ENCODE measurements at regions not wholly inside any gene's neighbourhood (a gene's known extent, or its start where the extent isn't known, plus 50 kb on each side); places are given as distances from the start of the nearest gene placed in this dataset.

DNA sequence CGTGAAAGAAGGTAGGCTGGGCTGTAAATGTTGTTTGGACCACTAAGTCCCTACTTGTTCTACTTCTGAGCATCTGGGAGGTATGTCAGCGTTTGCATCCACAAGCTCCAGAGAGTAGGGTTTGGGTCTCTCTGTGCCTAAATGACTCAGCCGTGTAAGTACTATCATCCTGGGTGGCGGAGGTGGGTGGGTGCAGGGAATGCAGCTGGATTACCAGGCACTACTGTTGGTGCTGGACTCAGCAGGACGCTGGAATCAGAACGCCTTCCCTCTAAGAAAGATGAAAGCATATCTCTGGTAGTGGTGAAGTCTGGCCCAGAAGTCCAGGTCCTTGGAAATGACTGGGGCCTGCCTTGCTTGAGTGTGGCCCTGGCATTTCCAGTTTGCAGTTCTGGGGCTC lies 289.7 kb downstream of the PCNX1 start:
- Histone ChIP-seq H3K9me3 (ENCODE audit: control insufficient read depth in 4 of 4, insufficient read depth in 3 of 4, low read length in 3 of 4) (no peaks in the 10 kb centered on the region), H3K27me3 (ENCODE audit: control insufficient read depth in 3 of 3, insufficient read depth in 3 of 3, low read length in 2 of 3) (no peaks in the 10 kb centered on the region), H3K9ac (ENCODE audit: insufficient read depth in 1 of 2, low read length in 2 of 2) (no peak overlapping the region), H3K4me3 (no peak overlapping the region), H3K36me3 (ENCODE audit: control insufficient read depth in 4 of 4, insufficient read depth in 4 of 4, low read length in 4 of 4) (no peaks in the 10 kb centered on the region), H3K27ac (ENCODE audit: low read depth in 1 of 2, low read length in 1 of 2) (no peak overlapping the region), H3K4me1 (ENCODE audit: control insufficient read depth in 5 of 5, insufficient read depth in 5 of 5, low read length in 5 of 5) (no peaks in the 10 kb centered on the region)
- no peak for DNase-seq
- TF ChIP-seq CTCF (IDR thresholded peaks at IDR 0.05; ENCODE audit: control extremely low read depth, extremely low read depth) = no peak
- 83 to 90% methylated on average over 6 of the region's 6 CpGs for WGBS, 2 donors
- ATAC-seq (ENCODE audit: insufficient read depth, low FRiP score) = no peak

DNA sequence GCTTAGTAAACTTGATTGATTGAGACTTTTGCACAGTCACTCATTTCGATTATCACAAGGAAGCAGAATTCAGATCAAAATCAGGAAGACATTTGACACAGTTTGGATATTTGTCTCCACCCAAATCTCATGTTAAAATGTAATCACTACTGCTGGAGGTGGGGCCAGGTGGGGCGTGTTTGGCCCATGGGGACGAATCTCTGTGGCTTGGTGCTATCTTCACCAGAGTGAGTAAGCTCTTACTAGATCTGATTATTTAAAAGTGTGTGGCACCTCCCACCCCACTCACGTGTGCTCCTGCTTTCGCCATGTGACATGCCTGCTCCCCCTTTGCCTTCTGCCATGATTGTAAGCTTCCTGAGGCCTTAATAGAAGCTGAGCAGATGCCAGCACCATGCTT lies 291.4 kb downstream of the PCNX1 start:
- Histone ChIP-seq H3K27ac (ENCODE audit: low read depth in 1 of 2, low read length in 1 of 2) (no peak overlapping the region), H3K27me3 (ENCODE audit: control insufficient read depth in 3 of 3, insufficient read depth in 3 of 3, low read length in 2 of 3) (no peaks in the 10 kb centered on the region), H3K9me3 (ENCODE audit: control insufficient read depth in 4 of 4, insufficient read depth in 3 of 4, low read length in 3 of 4) (peaks cover 0 to 2% (median 0%) of the 10 kb centered on the region in 4 donors), H3K9ac (ENCODE audit: insufficient read depth in 1 of 2, low read length in 2 of 2) (no peak overlapping the region), H3K4me3 (no peak overlapping the region), H3K4me1 (ENCODE audit: control insufficient read depth in 5 of 5, insufficient read depth in 5 of 5, low read length in 5 of 5) (peaks cover 0 to 1% (median 0%) of the 10 kb centered on the region in 5 donors), H3K36me3 (ENCODE audit: control insufficient read depth in 4 of 4, insufficient read depth in 4 of 4, low read length in 4 of 4) (no peaks in the 10 kb centered on the region)
- no peak for ATAC-seq (ENCODE audit: insufficient read depth, low FRiP score)
- TF ChIP-seq CTCF (IDR thresholded peaks at IDR 0.05; ENCODE audit: control extremely low read depth, extremely low read depth) = no peak
- no peak for DNase-seq
- 65 to 69% methylated on average over 5 of the region's 5 CpGs for WGBS, 2 donors

DNA sequence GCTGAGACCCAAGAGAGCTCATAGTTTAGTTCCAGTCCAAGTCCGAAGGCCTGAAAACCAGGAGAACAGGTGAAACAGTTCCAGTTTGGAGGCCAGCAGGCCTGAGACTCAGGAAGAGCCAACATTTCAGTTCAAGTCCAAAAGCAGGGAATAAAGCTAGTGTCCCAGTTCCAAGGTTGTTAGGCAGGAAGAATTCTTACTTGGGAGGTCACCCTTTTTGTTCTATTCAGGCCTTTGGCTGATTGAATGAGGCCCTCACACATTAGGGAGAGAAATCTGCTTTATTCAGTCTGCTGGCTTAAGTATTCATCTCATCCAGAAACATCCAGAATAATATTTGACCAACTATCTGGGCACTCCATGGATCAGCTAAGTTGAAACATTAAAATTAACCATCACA lies 294.6 kb downstream of the PCNX1 start:
- ATAC-seq (ENCODE audit: insufficient read depth, low FRiP score) (no peak), DNase-seq (no peak)
- Histone ChIP-seq H3K4me1 (ENCODE audit: control insufficient read depth in 5 of 5, insufficient read depth in 5 of 5, low read length in 5 of 5) (peaks cover 0 to 1% (median 0%) of the 10 kb centered on the region in 5 donors), H3K9me3 (ENCODE audit: control insufficient read depth in 4 of 4, insufficient read depth in 3 of 4, low read length in 3 of 4) (peaks cover 0 to 2% (median 0%) of the 10 kb centered on the region in 4 donors), H3K36me3 (ENCODE audit: control insufficient read depth in 4 of 4, insufficient read depth in 4 of 4, low read length in 4 of 4) (no peaks in the 10 kb centered on the region), H3K9ac (ENCODE audit: insufficient read depth in 1 of 2, low read length in 2 of 2) (no peak overlapping the region), H3K27ac (ENCODE audit: low read depth in 1 of 2, low read length in 1 of 2) (no peak overlapping the region), H3K27me3 (ENCODE audit: control insufficient read depth in 3 of 3, insufficient read depth in 3 of 3, low read length in 2 of 3) (no peaks in the 10 kb centered on the region), H3K4me3 (no peak overlapping the region)
- no peak for TF ChIP-seq CTCF (IDR thresholded peaks at IDR 0.05; ENCODE audit: control extremely low read depth, extremely low read depth)
- 95 to 100% methylated on average over 1 of the region's 1 CpG for WGBS, 2 donors

GRCh38 chr14:71202881-71203280 lies 295.6 kb downstream of the PCNX1 start:
- H3K27ac ChIP-seq (ENCODE audit: low read depth in 1 of 2, low read length in 1 of 2) = no peak overlapping the region
- no peak for DNase-seq
- peaks cover 0 to 2% (median 0%) of the 10 kb centered on the region in 4 donors for H3K9me3 ChIP-seq (ENCODE audit: control insufficient read depth in 4 of 4, insufficient read depth in 3 of 4, low read length in 3 of 4)
- no peak overlapping the region for H3K9ac ChIP-seq (ENCODE audit: insufficient read depth in 1 of 2, low read length in 2 of 2)
- H3K4me1 ChIP-seq (ENCODE audit: control insufficient read depth in 5 of 5, insufficient read depth in 5 of 5, low read length in 5 of 5) = peaks cover 0 to 1% (median 0%) of the 10 kb centered on the region in 5 donors
- TF ChIP-seq CTCF (IDR thresholded peaks at IDR 0.05; ENCODE audit: control extremely low read depth, extremely low read depth) = no peak
- no peaks in the 10 kb centered on the region for H3K36me3 ChIP-seq (ENCODE audit: control insufficient read depth in 4 of 4, insufficient read depth in 4 of 4, low read length in 4 of 4)
- no peak overlapping the region for H3K4me3 ChIP-seq
- no peak for ATAC-seq (ENCODE audit: insufficient read depth, low FRiP score)
- WGBS, 2 donors = 63 to 73% methylated on average over 3 of the region's 3 CpGs
- H3K27me3 ChIP-seq (ENCODE audit: control insufficient read depth in 3 of 3, insufficient read depth in 3 of 3, low read length in 2 of 3) = no peaks in the 10 kb centered on the region

All from lung (tissue), 11 donors.